Stimulated activated CD8-positive, alpha-beta memory T cell treated with anti-CD3 and anti-CD28 coated beads, Interleukin-12 subunit alpha, Interleukin-12 subunit beta, amount 100 ng/mL, for 24 hours (primary cell): ENCODE measurements at regions not wholly inside any gene's neighbourhood (a gene's known extent, or its start where the extent isn't known, plus 50 kb on each side); places are given as distances from the start of the nearest gene placed in this dataset.

Source experiments
- DNase-seq: peaks from one replicate; pipeline ENCODE4 v3.0.0-alpha.2; 2020; ENCODE audit errors: extremely low read depth

- DNase-seq: no peak
Observed at GRCh38 chr17:45687594-45687993, 96.5 kb upstream of the CRHR1 start.

DNA sequence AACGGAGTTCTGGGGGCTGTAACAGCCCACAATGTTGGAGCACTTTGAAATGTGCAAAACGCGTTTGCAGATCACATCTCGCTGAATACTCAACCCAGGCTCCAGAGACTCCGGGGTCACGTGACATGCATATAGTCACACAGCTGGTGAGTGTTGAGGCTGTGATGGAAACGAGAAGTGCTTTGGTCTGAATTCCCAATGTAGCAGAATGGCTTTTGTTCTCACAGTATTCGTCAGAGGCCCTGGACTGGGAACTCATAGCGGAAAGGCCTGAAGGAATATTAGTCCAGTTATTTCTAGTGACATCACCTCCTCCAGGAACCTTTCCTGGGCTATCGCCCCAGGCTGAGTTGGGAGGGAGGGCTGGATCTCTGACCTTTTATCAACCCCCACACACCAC is 95.8 kb upstream of the CRHR1 start:
- DNase-seq: no peak

DNA sequence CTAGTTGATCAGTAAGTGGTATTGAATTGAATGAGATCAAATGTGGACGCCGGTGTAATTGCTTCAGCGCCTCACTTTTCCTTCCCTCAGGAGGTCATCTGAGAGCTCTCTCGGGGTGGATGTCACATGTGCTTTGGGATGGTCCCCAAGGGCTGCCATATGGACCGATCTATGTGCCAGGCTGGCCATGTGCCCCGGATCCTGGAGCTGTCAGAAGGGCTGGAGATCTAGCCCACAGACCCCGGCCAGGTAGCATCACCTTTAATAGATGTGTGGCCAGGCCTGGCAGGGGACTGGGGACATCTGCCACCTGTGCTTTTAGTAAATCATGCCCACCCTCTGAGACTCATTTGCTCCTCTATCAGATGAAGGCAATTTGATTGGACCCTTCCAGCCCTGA is 95.3 kb upstream of the CRHR1 start:
- no peak for DNase-seq

DNA sequence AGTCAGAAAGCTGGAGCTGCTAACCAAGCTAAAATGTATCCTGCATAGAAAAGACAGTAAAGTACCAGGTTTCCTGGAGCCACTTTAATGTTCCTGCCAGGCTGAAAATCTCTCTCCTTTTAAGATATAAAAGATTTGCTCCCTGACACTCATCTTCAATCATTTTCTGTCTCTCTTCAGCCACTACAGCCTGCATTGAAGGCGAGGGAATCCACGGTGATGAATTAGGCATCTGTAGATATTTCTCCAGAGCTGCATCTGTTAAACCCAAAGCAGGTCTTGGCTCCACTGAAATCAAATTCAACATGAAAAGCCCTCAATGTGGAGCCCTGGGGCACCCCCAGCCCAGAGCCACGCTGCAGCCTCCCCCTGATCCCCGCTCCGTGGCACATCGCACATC is 94.7 kb upstream of the CRHR1 start:
- DNase-seq: no peak

- DNase-seq: no peak
Observed at GRCh38 chr17:45690625-45691275, 93.4 kb upstream of the CRHR1 start.

DNA sequence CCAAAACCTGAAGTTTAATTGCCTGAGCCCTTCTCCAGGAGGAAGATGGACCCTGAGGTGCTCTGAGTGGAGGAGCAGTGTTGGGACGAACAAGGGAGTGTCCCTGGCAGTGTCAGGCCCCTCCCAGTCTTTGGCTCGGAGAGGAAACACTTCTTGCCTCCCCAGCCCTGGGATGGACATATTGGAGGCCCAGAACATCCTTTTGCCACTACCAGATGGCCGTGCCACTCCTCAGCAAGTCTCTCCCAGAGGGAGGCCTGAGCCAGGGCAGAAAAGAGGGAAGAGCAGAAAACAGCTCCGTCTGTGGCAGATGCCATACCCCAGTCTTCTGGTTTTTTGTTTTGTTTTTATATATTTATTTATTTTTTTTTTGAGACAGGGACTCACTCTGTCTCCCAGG is 91.5 kb upstream of the CRHR1 start:
- no peak for DNase-seq

DNA sequence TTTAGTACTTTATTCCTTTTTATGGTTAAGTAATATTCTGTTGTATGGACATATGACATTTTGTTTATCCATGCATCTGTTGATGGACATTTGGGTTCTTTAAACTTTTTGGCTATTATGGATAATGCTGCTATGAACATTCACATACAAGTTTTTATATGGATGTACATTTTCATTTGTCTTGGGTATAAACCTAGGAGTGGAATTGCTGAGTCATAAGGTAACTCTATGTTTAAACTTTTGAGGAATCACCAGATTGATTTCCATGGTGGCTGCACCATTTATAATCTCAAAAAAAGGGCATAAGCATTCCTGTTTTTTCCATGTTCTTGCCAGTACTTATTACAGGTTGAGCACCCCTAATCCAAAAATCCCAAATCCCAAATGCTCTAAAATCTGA is 90.3 kb upstream of the CRHR1 start:
- no peak for DNase-seq

- no peak for DNase-seq
Observed at GRCh38 chr17:45696442-45696841, 87.7 kb upstream of the CRHR1 start.

- no peak for DNase-seq
Observed at GRCh38 chr17:45697076-45697475, 87.0 kb upstream of the CRHR1 start.

GRCh38 chr17:45700171-45701090 is 83.7 kb upstream of the CRHR1 start:
- no peak for DNase-seq

GRCh38 chr17:45702666-45703266 is 81.4 kb upstream of the CRHR1 start:
- no peak for DNase-seq

DNA sequence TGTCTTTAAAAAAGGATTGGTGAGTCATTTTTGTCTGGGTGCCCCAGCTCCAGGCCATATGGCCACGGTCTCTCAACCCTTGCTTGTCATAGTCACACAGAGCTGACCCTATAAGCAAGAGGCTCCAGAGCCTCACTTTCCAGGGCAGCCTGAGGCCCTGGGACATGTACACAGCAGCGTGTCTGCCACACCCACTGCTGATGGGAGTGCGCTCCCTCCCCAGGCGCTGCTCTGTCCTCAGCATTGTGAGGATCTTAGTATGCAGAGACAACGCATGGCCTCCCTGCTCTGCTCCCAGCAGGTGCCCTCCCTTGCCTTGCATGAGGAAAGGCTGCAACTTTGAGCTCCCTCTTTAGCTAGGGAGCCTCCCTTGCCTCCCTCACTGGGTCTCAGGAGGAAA is 80.8 kb upstream of the CRHR1 start:
- DNase-seq: no peak

- DNase-seq: no peak
Observed at GRCh38 chr17:45703806-45704205, 80.3 kb upstream of the CRHR1 start.

- DNase-seq: no peak
Observed at GRCh38 chr17:45704251-45704650, 79.9 kb upstream of the CRHR1 start.

DNA sequence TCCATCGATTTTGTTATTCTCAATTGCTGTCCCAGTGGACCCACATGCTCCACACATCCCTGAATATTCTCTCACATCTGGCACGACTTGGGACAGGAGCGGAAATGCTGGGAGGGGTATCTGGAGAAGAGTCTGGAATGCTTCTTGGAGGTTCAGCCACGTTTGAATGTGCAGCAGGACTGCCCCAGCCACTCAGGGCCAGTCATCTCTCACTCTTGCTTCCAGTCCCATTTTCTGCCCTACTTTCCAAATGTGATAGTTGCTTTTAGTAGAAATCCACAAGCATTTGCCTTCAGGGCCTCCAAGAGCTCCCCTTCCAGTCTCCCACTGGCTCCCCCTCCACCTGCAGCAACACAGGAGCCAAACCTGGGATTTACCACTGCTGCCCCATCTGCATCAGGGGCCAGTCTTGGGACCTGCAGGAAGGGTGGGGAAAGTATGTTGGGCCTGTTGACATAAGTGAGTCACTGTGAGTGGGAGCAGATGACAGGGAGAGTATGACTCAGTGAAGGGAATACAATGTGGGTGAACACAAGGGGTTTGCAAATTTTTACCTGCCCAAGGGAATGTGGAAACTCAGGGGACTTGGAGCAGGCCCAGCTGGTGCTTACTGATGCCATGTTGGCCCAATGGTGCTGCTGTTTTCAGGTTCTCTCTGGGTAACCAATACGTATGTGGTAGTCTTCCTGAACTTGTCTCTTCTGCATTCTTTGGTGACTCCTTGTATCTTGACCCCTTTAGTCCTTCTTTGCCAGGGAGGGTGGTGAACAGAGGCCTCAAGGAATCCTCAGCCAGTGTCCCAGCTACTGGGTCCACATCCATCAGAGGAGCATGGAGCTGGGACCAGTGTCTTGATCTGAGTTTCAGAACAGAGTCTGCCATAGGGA is 78.8 kb upstream of the CRHR1 start:
- DNase-seq: no peak

DNA sequence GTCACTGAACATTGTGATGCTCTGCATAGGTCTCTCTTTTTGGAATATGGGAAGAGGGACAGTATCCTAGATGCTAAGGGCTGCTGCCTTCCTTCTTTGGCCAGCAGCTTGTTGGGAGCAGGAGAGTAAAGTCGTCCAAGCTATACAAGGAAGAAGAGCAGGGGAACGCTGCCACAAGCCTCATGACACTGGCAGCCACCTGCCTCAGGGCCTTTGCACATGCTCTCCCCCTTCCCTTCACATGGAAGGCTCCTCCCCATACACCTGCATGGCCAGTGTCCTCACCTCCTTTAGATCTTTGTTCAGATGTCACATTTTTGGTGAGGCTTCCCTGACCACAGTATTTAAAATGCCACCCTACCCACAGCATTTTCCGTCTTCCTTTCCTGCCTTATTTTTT is 78.1 kb upstream of the CRHR1 start:
- DNase-seq: no peak

DNA sequence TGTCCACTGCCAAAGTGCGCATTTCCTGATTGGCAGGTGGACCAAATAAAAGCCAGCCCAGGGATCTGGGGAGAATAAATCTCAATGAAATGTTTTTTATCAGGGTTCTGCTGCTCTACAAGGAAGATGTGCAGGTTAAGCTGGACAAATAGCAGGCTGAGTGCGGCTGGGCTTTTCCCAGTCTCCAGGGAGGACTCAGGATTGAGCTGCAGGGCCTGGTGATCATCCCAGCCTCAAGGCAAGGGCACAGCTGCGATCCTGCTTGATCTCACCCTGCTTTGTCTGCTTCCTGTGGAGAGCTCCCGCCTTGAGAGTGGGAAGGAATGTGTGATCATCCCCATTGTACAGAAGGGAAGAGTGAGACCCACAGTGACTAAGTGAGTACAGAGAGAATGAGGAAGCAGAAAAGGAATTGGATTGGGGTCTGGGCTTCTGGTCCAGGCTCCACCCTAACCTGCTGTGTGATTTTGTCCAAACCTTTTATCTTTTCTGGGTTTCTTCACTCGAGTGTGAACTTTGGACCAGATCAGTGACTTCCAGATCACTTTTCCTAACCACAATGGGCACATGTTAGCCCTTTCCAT is 75.3 kb upstream of the CRHR1 start:
- no peak for DNase-seq

DNA sequence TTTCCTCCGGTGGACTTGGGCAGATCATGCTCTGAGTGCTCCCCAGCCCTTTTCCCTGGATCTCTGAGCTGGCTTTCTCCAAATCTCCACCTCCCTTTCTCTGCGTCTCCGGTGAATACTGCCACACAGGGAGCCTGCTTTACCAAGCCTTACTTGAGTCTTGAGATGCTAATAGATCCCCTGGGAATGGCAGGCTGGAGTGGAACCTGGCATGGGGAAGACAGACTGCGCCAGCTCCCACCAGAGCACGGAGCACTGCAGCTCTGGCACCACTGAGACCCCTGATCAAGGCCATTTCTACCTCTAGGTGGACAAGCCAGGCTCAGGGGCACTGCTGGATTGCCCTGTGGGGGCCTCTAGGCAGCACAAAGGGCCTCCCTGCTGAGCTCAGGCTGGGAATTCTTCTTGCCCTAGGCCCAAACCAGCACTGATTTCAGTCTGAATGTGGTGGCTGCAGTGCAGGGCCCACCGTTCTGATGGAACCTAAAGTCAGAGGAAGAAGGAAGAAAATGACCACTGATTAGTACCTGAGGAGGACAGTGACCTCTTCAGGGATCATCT is 74.3 kb upstream of the CRHR1 start:
- no peak for DNase-seq

DNA sequence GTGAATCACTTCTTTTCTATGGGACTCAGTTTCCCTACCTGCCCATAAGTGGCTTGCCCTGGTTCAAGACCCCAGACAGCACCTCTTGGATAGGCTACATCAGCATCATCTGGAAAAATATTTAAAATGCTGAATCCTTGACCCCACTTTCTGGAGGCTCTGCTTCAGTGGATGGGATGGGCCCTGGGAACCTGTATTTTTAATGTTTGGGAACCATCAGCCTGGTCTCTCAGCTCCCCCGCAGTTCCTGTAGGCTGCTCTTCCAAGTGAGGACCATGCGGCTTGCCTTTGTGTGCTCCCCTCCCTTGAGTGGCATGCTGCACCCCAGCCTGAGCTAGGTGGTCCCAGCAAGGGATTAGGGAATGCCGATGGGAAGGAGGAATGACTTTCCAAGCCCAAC is 68.3 kb upstream of the CRHR1 start:
- DNase-seq: no peak

- DNase-seq: no peak
Observed at GRCh38 chr17:45718791-45719190, 65.3 kb upstream of the CRHR1 start.

DNA sequence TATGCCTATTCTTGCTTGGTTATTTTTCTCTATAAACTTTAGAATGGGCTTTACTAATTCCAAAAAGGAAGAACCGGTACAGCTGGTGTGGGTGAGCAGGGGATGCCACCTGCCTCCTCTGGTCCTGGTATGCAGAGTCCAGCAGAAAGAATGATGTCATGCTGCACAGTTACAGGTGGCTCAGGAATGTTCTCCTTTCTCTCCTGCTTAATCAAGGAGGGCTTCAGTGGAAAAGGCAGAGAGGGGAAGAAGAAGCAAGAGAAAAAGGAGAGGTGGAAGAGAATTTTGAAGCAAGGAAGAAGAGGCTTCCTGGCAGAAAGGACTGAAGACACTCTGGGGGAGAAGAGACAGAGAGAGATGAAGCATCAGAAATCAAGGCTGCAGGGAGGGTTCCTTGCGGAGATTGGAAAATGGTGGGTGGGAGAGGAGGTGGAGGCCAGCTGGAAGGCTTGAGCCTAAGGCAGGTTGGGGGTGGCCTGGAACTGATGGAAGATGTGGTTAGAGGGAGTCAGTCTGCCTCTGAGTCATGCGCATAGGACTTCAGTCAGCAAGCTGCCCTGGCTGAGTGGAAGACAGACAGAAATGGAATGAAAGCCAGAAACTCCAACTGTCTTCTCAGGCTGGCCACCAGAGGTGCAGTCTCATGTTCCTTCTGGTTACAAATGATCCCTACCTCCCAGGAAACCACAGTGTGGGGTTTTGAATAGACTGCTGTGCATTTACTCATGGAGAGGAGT is 64.6 kb upstream of the CRHR1 start:
- no peak for DNase-seq
